ENCODE measurements at regions not wholly inside any gene's neighbourhood (a gene's known extent, or its start where the extent isn't known, plus 50 kb on each side); places are given as distances from the start of the nearest gene placed in this dataset.
A peak's percentile ranks its signal among the peaks of the same experiment; 100 is the strongest.

DNA sequence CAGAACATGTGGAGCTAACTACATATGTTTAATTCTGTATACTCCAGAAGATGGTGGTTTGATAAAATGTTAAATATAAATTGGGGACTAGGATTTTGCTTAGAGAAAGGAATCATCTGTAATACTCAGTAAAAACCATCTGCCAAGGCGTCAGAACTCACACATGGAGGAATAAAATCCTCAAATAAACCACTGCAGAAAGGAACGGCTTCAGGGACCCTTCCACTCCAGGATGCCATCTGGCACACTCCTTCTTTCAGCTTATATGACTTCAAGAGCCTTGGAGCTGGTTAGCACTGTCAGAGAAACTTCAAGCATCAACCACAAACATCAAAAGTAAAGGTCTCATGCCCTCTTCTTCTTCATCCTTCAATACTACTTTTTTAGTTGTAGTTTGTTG, 360.6 kb downstream of the PLK2 start:
- no peak for DNase-seq

DNA sequence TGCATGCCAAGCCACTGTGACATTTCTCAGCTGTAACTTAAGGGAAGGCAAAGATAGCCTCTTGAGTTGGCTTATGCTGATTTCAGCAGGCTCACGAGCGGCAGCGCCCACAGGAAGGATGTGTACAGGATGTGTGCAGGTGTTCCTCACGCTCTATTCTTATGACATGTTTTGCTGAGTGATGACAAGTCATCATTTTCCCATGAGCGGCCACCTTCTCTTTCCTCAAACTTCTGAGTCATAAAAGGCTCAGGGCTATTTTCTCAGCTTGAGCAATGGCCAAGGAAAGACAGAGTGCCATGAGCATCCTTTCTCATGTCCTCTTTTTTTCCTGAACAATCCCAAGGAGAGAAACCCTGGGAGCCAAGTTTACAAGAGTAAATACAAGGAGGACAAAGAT, 365.9 kb downstream of the PLK2 start:
- DNase-seq, result peak; percentile 30

DNA sequence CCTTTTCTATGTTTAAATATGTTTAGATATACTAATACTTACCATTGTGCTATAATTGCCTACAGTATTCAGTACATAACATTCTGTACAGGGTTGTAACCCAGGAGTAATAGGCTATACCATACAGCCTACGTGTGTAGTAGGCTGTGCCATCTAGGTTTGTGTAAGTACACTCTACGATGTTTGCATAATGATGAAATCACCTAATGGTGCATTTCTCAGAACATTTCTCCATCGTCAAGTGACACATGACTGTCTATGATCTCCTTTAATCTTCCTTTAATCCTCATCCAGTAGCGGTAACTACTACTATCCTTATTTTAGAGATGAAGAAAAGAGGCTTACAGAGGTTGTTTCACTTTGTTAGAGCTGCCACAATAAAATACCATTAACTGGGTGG, 369.2 kb downstream of the PLK2 start:
- no peak for DNase-seq

DNA sequence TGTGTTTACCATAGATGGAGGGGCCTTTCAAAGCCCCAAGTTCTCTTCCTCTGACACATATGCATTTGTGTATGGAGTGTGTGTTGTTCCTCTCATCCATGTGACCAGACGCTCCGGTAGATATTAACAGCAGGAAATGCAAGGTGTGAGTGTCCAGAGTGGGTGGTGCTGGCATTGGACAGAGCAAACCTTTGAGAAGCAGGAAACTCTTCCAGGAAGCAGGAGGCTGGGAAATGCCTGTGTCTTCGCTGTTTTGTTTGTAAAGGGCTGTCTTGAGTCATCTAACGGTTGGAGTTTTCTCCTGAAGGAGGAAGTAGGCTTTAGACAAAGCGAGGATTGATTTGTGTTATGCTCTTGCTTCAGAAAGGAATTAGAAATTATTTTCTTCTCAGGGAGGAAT, 370.9 kb downstream of the PLK2 start:
- DNase-seq, result no peak

- no peak for DNase-seq
Observed at GRCh38 chr5:58087905-58088304, 372.0 kb downstream of the PLK2 start.

DNA sequence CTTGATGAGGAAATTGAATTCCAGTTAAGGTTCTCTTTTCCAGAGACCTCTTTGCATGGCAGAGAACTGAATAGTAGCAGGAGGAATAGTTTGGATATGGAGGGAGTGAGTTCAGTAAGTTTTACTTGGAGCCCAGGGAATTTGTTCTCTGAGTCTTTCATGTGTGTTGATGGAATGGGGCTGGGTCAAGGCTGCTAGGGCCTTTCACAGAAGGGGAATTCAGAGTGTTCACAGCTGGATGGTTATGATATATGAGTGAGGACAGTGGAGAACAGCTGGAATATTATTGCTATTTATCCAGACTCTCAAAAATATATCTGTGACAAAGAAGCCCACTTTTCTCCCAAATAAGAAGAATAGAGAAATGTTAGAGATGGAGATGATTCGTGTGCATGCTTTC, 372.8 kb downstream of the PLK2 start:
- no peak for DNase-seq

GRCh38 chr5:58085800-58086199, 374.1 kb downstream of the PLK2 start:
- peak; percentile 93 for DNase-seq

GRCh38 chr5:58081435-58081834, 378.5 kb downstream of the PLK2 start:
- no peak for DNase-seq

DNA sequence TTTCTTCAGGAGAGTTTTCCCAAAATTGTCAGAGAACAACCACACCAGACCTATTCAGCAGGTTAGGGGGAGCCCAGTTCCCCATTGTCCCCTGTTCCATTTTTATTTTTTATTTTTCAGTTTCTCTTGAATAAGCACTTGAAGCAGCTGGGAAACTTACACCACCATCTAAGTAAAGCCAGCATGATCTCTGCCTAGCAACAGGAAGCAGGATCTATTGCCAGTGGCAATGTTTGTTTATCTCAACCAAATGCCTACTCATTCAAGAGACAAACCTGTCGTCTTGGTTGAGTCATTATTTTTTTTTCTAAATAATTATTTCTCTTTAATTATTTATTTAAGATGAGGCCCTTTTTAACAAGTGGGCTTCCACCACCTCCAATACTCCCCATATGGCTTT, 379.3 kb downstream of the PLK2 start:
- DNase-seq, result peak; percentile 25

- DNase-seq, result no peak
Observed at GRCh38 chr5:58077966-58078365, 381.9 kb downstream of the PLK2 start.

DNA sequence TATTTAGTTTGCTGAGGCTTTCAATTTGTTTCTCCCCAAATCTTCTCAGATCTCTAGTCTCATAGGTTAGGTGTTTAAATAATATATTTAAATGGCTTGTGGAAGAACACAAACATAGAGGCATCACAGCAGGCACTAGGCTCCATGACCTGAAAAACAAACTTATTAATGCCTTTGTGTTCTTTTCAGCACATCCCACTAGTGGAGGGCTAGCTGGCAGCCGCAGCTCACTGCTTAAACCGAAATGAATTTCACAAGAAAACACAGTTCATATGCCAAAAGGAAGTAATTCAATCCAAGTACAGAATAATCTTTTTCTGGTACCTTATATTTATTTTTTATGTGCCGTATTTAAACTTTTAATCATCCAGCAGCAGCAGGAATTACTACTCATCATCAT, 382.5 kb downstream of the PLK2 start:
- DNase-seq, result no peak

DNA sequence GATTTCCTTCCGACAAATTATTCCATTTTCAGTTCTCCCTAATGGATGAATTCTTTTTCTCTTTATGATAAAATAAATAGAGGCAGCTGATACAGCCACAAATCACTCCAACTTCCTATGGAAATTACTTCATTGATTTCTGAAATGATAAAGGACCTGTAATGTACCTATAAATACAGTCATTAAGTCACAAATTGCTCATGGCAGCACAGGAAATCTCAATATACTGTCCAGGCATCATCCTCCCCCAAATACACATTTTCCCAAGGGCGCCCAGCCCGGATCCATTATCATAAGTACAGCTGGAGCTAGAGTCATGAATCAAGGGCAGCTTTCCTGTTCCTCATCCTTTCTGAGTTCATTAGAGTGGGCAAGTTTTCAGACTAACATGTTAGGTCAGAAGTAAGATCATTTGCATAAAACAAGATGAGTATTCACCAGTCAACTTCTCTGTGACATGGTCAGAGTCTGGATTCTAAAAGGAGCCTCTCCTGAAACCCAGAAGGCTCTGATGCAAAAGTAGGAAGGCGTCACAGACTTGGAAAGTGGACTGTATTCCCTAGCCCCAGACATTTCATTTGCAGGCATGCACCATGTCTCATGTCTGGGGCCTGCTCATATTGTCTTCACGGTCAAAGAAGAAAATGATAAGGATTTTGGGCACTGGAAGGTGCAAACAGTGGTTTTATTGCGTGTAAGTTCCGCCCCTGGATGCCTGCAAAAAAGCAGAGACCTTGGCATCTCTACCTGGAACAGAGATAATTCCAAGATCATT, 383.2 kb downstream of the PLK2 start:
- DNase-seq, result no peak

- no peak for DNase-seq
Observed at GRCh38 chr5:58075907-58076306, 384.0 kb downstream of the PLK2 start.

GRCh38 chr5:58074717-58075116, 385.2 kb downstream of the PLK2 start:
- no peak for DNase-seq

GRCh38 chr5:58074222-58074621, 385.7 kb downstream of the PLK2 start:
- DNase-seq, result no peak

GRCh38 chr5:58073243-58073642, 386.6 kb downstream of the PLK2 start:
- DNase-seq, result no peak

GRCh38 chr5:58072300-58072965, 387.5 kb downstream of the PLK2 start:
- DNase-seq, result no peak

- no peak for DNase-seq
Observed at GRCh38 chr5:58071566-58071965, 388.3 kb downstream of the PLK2 start.

DNA sequence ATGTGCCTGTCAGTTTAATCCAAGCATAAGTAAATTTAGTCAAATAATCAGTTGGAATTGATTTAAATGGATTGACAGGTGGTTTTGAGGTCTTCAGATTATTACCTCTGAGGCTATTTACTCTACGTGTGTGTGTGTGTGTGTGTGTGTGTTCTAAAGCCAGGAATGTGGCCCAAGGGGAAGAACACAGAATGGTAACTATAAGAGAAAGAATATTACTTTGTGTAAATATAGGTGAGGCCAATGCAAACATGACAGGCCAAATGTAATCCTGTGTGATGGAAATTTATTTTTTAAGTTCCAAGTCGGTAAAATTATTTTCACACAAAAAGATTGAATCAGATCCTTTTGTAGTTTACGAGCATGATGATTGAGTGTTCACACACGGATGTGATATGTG, 390.0 kb downstream of the PLK2 start:
- DNase-seq, result no peak

- no peak for DNase-seq
Observed at GRCh38 chr5:58069016-58069705, 390.7 kb downstream of the PLK2 start.

GRCh38 chr5:58066557-58066956, 393.3 kb downstream of the PLK2 start:
- DNase-seq, result no peak

DNA sequence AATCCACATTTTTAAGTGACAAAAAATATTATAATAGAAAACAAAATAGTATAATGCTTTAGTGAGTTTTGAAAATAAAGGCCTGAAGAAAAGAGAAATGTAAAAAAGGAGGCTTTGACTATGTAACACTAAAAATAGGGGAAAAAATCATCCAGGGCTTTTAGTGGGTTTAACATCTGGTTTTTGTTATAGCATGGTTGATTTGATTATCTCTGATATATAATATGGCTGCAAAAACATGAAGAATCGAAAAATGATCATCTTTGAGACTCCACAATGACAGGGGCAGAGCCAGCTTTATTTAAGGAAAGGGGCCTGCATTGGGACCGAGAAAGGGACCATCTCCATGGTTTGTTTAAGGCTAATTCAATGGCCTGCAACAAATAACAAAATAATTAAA, 393.8 kb downstream of the PLK2 start:
- no peak for DNase-seq

DNA sequence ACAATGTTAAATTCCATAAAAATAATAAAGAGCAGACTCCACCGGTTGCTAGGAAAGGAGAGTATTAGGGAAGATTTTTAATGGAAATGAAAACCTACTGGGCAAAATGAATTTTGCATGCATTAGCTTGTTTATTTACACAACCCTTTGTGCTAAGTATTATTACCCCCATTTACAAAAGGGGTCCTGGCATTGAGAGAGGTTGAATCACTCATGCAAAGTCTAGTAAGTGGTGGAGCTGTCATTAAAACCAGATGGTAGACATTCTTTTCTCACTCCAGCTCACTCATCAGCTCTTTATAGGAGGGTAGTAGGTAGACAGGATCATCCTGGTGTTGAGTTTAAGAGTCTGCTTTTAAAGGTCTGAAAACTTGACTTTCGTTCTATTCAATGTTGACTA, 395.1 kb downstream of the PLK2 start:
- DNase-seq, result no peak

DNA sequence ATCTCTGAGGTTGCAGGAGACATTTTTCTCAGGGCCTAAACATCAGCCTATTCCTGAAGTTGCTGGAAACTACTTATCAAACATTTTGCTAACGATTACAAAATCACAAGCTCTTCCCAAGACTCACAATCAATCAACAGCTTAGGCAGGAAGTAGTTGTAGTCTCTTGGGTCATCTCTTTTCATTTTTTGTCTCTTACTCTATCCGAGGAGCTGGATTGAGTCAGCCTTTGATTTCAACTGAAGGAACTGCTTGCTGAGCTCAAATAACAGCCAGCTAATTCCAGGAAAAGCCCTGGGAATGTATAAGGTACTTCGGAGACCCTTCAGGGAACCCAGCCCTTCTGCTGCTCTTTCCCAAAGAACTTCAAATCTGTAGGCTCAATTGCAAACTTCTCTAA, 398.9 kb downstream of the PLK2 start:
- DNase-seq, result peak; percentile 46
